Stomach (tissue), 8 donors: ENCODE measurements at regions not wholly inside any gene's neighbourhood (a gene's known extent, or its start where the extent isn't known, plus 50 kb on each side); places are given as distances from the start of the nearest gene placed in this dataset.

Source experiments
- DNase-seq, 2 donors: peaks; one replicate each; pipeline versions ENCODE4 v3.0.0 to v3.0.0-alpha.2; 2013 to 2019
- H3K27ac ChIP-seq, 5 donors: fragments of 200-600 bp in 4 of 5; sonication (generic) in 4 of 5; one replicate each; pipeline ENCODE4 v1.5.1; 2013 to 2019; ENCODE audit warnings: mild to moderate bottlenecking in 1 of 5, moderate library complexity in 1 of 5
- H3K27me3 ChIP-seq, 3 donors: fragments of 200-600 bp; sonication (generic); one replicate each; pipeline ENCODE4 v1.5.1; 2017 to 2019; ENCODE audit warnings: mixed run types in 1 of 3
- H3K36me3 ChIP-seq, 4 donors: fragments of 200-600 bp; sonication (generic); 1 replicate in 3 of 4; 2 replicates in 1 of 4; pipeline ENCODE4 v1.5.1; 2016 to 2019
- H3K4me1 ChIP-seq, 4 donors: fragments of 200-600 bp; sonication (generic); one replicate each; pipeline ENCODE4 v1.5.1; 2016 to 2019
- H3K4me3 ChIP-seq, 4 donors: fragments of 200-600 bp; sonication (generic) in 3 of 4; one replicate each; pipeline ENCODE4 v1.5.1; 2016 to 2019; ENCODE audit warnings: mild to moderate bottlenecking in 1 of 4
- H3K9me3 ChIP-seq, 4 donors: fragments of 200-600 bp; sonication (generic); one replicate each; pipeline ENCODE4 v1.5.1; 2016 to 2019
- EP300 ChIP-seq: sonication (generic); formaldehyde crosslinking; IDR thresholded peaks from one replicate; pipeline ENCODE4 v1.6.1; 2017; ENCODE audit warnings: antibody characterized with exemption
- POLR2A ChIP-seq, 4 donors: fragments of 450-650 bp; IDR thresholded peaks; one replicate each; pipeline ENCODE4 v1.6.1; 2016; ENCODE audit warnings: antibody characterized with exemption in 4 of 4, control low read depth in 2 of 4, mild to moderate bottlenecking in 1 of 4, moderate library complexity in 1 of 4
- POLR2AphosphoS5 ChIP-seq, 3 donors: sonication (generic); formaldehyde crosslinking; IDR thresholded peaks; one replicate each; pipeline ENCODE4 v1.6.1; 2016; ENCODE audit warnings: antibody characterized with exemption in 3 of 3
- WGBS, 5 donors: extraction: QIAGEN DNeasy Blood & Tissue Kit in 3 of 5; methylation state at CpG; one replicate each; pipeline versions ENCODE4 v1.1.5 to v1.1.7; 2013 to 2018; 5-methylcytosine and 5-hydroxymethylcytosine counted together
- intact Hi-C: fragments of 100-400 bp; cut with DNase I; formaldehyde crosslinking; loops from one replicate; pipeline ENCODE4 v1.15.1; 2023; ENCODE audit warnings: low total_unique reads
- TF ChIP-seq, protein P1 (sequence below), 7 experiments: fragments of 450-650 bp in 4 of 7; fragments of 200-600 bp in 3 of 7; sonication (generic) in 3 of 7; IDR thresholded peaks; one replicate each; pipeline ENCODE4 v1.5.1; 2016 to 2019; ENCODE audit warnings: antibody characterized with exemption in 7 of 7, control low read depth in 2 of 7, mild to moderate bottlenecking in 1 of 7
- donor health status: healthy with polysubstance abuse.
- donor health status: Bipolar disorder and iron deficiency.
- donor health status: healthy.

DNA sequence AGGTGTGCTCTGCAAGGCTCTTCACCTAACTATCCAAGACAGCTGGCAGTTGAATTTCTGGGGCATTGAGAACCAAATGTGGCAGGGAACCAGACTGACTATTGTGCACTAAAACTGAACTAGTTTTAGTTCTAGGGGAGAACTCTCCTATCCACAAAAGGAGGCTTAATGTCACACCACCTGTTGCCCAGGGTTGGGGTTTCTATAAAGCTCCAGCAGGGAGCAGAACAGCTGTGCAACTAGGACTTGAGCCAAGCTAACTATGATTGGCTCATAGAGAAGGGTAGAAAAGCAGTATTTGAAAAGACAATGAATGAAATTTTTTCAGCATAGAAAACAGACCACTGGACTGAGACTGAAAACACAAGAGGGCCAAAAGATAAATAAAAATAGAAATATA lies 53.3 kb upstream of the FGGY start:
- Histone ChIP-seq H3K9me3 (peaks cover 0 to 13% (median 7%) of the 10 kb centered on the region in 4 donors), H3K36me3 (no peaks in the 10 kb centered on the region), H3K4me1 (no peaks in the 10 kb centered on the region), H3K4me3 (no peak overlapping the region), H3K27ac (no peak overlapping the region), H3K27me3 (no peaks in the 10 kb centered on the region)
- TF ChIP-seq POLR2A (IDR thresholded peaks at IDR 0.05) (no peak), POLR2AphosphoS5 (IDR thresholded peaks at IDR 0.05) (no peak), EP300 (no peak)
- TF ChIP-seq, protein P1, sequence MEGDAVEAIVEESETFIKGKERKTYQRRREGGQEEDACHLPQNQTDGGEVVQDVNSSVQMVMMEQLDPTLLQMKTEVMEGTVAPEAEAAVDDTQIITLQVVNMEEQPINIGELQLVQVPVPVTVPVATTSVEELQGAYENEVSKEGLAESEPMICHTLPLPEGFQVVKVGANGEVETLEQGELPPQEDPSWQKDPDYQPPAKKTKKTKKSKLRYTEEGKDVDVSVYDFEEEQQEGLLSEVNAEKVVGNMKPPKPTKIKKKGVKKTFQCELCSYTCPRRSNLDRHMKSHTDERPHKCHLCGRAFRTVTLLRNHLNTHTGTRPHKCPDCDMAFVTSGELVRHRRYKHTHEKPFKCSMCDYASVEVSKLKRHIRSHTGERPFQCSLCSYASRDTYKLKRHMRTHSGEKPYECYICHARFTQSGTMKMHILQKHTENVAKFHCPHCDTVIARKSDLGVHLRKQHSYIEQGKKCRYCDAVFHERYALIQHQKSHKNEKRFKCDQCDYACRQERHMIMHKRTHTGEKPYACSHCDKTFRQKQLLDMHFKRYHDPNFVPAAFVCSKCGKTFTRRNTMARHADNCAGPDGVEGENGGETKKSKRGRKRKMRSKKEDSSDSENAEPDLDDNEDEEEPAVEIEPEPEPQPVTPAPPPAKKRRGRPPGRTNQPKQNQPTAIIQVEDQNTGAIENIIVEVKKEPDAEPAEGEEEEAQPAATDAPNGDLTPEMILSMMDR (IDR thresholded peaks at IDR 0.05), result no peak
- DNase-seq, result no peak
- intact Hi-C loops, result no loop called here

DNA sequence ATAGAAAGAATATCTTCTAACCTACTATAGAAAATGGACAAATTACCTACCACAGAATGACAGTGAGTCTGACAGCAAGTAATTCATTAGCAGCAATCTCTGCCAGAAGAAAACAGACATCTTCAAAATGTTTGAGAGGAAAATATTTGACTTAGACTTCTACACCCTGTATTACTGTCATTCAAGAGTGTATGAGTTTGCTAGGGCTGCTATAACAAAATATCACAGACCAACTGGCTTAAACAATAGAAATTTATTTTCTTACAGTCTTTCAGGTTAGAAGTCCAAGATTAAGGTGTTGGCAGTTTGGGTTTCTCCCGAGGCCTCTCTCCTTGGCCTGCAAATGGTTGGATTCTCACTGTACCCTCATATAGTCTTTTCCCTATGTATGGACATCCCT lies 52.9 kb upstream of the FGGY start:
- no peak overlapping the region for H3K27ac ChIP-seq
- H3K27me3 ChIP-seq, result no peaks in the 10 kb centered on the region
- 93 to 97% (median 96%) methylated on average over 1 of the region's 1 CpG for WGBS, 5 donors
- H3K4me1 ChIP-seq, result no peaks in the 10 kb centered on the region
- TF ChIP-seq POLR2A (IDR thresholded peaks at IDR 0.05) (no peak), EP300 (no peak), POLR2AphosphoS5 (IDR thresholded peaks at IDR 0.05) (no peak)
- TF ChIP-seq, protein P1 (IDR thresholded peaks at IDR 0.05), result no peak
- H3K4me3 ChIP-seq, result no peak overlapping the region
- no peak for DNase-seq
- intact Hi-C loops, result no loop called here
- peaks cover 0 to 13% (median 7%) of the 10 kb centered on the region in 4 donors for H3K9me3 ChIP-seq
- H3K36me3 ChIP-seq, result no peaks in the 10 kb centered on the region

DNA sequence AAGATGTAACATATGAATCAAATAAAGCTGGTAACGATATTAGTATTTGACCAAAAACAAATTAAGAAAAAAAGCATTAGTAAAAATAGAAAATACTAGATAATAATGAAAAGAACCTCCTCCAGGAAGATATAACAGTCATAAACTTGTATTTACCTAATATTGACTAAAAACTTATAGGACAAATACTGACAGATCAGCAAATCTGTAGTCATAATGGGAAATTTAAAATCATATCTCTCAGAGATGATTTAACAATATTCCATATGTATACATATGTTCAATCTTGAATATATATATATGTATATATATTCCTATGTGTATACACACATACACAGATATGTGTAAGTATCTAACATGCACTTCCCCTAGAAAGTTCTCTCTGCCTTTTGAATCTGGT lies 52.0 kb upstream of the FGGY start:
- TF ChIP-seq EP300, result no peak
- no peak for TF ChIP-seq POLR2AphosphoS5 (IDR thresholded peaks at IDR 0.05)
- no peak for TF ChIP-seq POLR2A (IDR thresholded peaks at IDR 0.05)
- TF ChIP-seq, protein P1 (IDR thresholded peaks at IDR 0.05), result no peak
- DNase-seq, result no peak
- 91 to 97% (median 94%) methylated on average over 1 of the region's 1 CpG for WGBS, 5 donors
- Histone ChIP-seq H3K9me3 (peaks cover 0 to 13% (median 7%) of the 10 kb centered on the region in 4 donors), H3K27ac (no peak overlapping the region), H3K27me3 (no peaks in the 10 kb centered on the region), H3K36me3 (no peaks in the 10 kb centered on the region), H3K4me3 (no peak overlapping the region), H3K4me1 (no peaks in the 10 kb centered on the region)
- intact Hi-C loops, result no loop called here
